GM19467 (cell line): ENCODE measurements at regions not wholly inside any gene's neighbourhood (a gene's known extent, or its start where the extent isn't known, plus 50 kb on each side); places are given as distances from the start of the nearest gene placed in this dataset.
"Not testable (repeated sequence)": the region's sequence is repeated elsewhere in the genome, so short reads cannot be mapped to it uniquely, and the experiment has no call there.

ENCODE experiments used
- ATAC-seq: cut with Tn5 transposase; IDR thresholded peaks from one replicate; pipeline ENCODE4 v1.9.1; 2021; ENCODE audit warnings: mild to moderate bottlenecking, moderate library complexity; ENCODE audit not compliant: unreplicated experiment

- peak; percentile 41 for ATAC-seq
These were observed 262.4 kb downstream of the ZNF37A start for GRCh38 chr10:38356527-38356926.

GRCh38 chr10:38362514-38362913 is 268.4 kb downstream of the ZNF37A start:
- not testable (repeated sequence) for ATAC-seq

- not testable (repeated sequence) for ATAC-seq
These were observed 269.9 kb downstream of the ZNF37A start for GRCh38 chr10:38364073-38364472.

- peak; percentile 66 for ATAC-seq
These were observed 271.8 kb downstream of the ZNF37A start for GRCh38 chr10:38365917-38366316.

GRCh38 chr10:38383800-38384199 is 289.7 kb downstream of the ZNF37A start:
- ATAC-seq: not testable (repeated sequence)

- not testable (repeated sequence) for ATAC-seq
These were observed 292.7 kb downstream of the ZNF37A start for GRCh38 chr10:38386869-38387268.

- ATAC-seq: peak; percentile 51
These were observed 296.6 kb downstream of the ZNF37A start for GRCh38 chr10:38390725-38391124.

GRCh38 chr10:38395465-38395864 is 301.3 kb downstream of the ZNF37A start:
- ATAC-seq: not testable (repeated sequence)

- ATAC-seq: not testable (repeated sequence)
These were observed 302.2 kb downstream of the ZNF37A start for GRCh38 chr10:38396178-38396954.

- not testable (repeated sequence) for ATAC-seq
These were observed 307.4 kb downstream of the ZNF37A start for GRCh38 chr10:38401565-38401964.

GRCh38 chr10:38402442-38403346 is 308.6 kb downstream of the ZNF37A start:
- ATAC-seq: peak; percentile 100

- not testable (repeated sequence) for ATAC-seq
These were observed 309.4 kb downstream of the ZNF37A start for GRCh38 chr10:38403347-38404117.

GRCh38 chr10:38423634-38424033 is 329.5 kb downstream of the ZNF37A start:
- not testable (repeated sequence) for ATAC-seq

- ATAC-seq: not testable (repeated sequence)
These were observed 336.1 kb downstream of the ZNF37A start for GRCh38 chr10:38430242-38430641.

GRCh38 chr10:38437359-38437758 is 343.2 kb downstream of the ZNF37A start:
- ATAC-seq: not testable (repeated sequence)

- not testable (repeated sequence) for ATAC-seq
These were observed 354.6 kb downstream of the ZNF37A start for GRCh38 chr10:38448614-38449355.

- not testable (repeated sequence) for ATAC-seq
These were observed 355.5 kb downstream of the ZNF37A start for GRCh38 chr10:38449618-38450017.

- not testable (repeated sequence) for ATAC-seq
These were observed 356.4 kb downstream of the ZNF37A start for GRCh38 chr10:38450372-38451057.

GRCh38 chr10:38451306-38451967 is 357.3 kb downstream of the ZNF37A start:
- not testable (repeated sequence) for ATAC-seq
